ENCODE measurements at regions not wholly inside any gene's neighbourhood (a gene's known extent, or its start where the extent isn't known, plus 50 kb on each side); places are given as distances from the start of the nearest gene placed in this dataset.
"Not testable (repeated sequence)": the region's sequence is repeated elsewhere in the genome, so short reads cannot be mapped to it uniquely, and the experiment has no call there.

- DNase-seq (peak; percentile 14), ATAC-seq (no peak)
- intact Hi-C loops (cut with DNase I) = no loop called here
Observed at GRCh38 chr21:13937236-13937635, 273.5 kb downstream of the LIPI start.

DNA sequence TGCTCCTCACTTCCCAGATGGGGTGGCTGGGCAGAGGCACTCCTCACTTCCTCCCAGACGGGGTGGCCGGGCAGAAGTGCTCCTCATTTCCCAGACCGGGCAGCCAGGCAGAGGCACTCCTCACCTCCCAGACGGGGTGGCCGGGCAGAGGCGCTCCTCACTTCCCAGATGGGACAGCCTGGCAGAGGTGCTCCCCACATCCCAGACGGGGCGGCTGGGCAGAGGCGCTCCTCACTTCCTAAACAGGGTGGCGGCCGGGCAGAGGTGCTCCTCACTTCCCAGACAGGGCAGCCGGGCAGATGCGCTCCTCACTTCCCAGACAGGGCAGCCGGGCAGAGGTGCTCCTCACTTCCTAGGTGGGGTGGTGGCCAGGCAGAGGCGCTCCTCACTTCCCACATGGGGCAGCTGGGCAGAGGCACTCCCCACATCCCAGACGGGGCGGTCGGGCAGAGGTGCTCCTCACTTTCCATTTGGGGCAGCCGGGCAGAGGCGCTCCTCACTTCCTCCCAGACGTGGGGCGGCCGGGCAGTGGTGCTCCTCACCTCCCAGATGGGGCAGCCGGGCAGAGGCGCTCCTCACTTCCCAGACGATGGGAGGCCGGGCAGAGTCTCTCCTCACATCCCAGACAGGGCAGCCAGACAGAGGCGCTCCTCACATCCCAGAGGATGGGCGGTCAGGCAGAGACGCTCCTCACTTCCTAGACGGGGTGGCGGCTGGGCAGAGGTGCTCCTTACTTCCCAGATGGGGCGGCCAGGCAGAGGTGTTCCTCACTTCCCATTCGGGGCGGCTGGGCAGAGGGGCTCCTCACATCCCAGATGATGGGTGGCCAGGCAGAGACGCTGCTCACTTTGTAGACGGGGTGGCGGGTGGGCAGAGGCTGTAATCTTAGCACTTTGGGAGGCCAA lies 274.5 kb downstream of the LIPI start:
- peak; percentile 18 for DNase-seq
- ATAC-seq; intact Hi-C loops (cut with DNase I): not testable (repeated sequence)

- ATAC-seq; DNase-seq; intact Hi-C loops (cut with DNase I): not testable (repeated sequence)
Observed at GRCh38 chr21:13935396-13936032, 275.2 kb downstream of the LIPI start.

GRCh38 chr21:13934887-13935342 lies 275.8 kb downstream of the LIPI start:
- peak; percentile 11 for DNase-seq
- ATAC-seq; intact Hi-C loops (cut with DNase I): not testable (repeated sequence)

DNA sequence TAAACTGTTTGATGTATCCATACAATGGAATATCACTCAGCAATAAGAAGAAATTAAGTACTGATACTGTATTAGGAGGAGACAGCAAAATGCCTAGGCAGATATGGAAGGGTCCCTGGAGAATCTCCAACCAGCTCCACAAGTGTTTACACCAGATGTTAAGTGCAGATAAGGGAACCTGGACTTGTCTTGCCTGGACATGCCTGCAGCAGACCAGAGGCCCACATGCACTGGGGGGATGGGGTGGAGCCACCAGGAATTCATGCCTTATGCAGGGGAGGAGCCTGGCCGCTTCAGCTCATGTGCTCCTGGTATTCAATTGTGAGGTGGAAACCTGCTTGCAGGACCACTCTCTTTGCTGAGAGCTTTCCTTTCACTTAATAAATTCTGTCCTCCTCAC lies 287.6 kb downstream of the LIPI start:
- intact Hi-C loops (cut with DNase I); DNase-seq; ATAC-seq: not testable (repeated sequence)

GRCh38 chr21:13921455-13921854 lies 289.3 kb downstream of the LIPI start:
- intact Hi-C loops (cut with DNase I); DNase-seq; ATAC-seq: not testable (repeated sequence)

GRCh38 chr21:13907385-13907784 lies 297.8 kb downstream of the POTED start:
- DNase-seq; intact Hi-C loops (cut with DNase I); ATAC-seq: not testable (repeated sequence)

- ATAC-seq; intact Hi-C loops (cut with DNase I); DNase-seq: not testable (repeated sequence)
Observed at GRCh38 chr21:13896596-13897247, 287.1 kb downstream of the POTED start.

DNA sequence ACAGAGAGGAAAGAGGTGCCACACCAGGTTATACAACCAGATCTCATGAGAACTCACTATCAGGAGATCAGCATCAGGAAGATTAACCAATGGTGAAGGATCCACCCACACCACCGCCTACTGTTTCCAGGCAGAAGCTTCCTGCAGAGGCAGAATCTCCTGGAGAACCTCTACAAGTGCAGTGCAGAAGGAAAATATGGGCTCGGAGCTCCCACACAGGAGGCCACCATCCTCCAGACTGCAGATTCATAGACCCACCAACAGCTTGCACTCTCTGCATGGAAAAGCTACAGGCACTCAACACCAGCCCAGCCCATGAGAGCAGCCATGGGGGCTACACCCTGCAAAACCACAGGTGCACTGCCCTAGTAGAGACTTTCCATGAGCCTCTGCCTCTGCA lies 284.0 kb downstream of the POTED start:
- DNase-seq; ATAC-seq; intact Hi-C loops (cut with DNase I): not testable (repeated sequence)

DNA sequence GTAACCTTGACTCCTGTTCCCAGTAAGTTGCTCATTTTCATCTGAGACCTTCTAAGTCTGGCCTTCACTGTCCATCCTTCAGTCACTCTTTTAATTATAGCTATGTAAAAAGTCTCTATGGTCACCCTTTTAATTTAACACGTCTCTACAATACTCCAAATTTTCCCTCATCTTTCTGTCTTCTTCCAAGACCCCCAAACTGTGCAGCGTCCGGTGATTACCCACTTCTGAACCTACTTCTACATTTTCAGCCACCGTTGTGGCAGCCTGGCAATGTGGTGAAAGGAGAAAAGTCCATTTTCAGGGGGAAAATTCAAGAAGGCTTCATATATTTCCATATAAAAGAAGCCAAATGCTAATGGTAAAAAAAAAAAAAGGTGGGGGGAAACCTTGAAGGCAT lies 283.4 kb downstream of the POTED start:
- ATAC-seq; DNase-seq; intact Hi-C loops (cut with DNase I): not testable (repeated sequence)

DNA sequence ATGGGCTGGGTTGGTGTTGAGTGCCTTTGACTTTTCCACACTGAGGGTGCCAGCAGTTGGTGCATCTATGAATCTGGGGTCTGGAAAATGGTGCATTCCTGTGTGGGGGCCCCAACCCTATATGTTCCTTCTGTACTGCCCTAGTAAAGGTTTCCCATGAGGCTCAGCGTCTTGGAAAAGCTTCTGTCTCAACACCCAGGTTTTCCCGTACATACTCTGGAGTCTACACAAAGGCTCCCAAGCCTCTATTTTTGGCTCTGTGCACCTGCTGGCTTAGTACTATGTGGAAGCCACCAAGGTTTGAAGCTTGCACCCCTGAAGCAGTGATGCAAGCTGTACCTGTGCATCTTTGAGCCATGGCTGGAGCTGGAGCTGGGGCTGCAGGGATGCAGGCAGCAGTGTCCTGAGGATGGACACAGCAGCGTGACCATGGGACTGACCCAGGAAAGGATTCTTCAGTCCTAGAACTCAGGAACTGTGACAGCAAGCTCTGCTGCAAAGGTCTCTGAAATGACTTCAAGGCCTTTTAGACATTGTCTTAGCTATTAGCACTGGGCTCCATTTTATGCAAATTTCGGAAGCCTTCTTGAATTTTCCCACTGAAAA lies 282.7 kb downstream of the POTED start:
- ATAC-seq; DNase-seq; intact Hi-C loops (cut with DNase I): not testable (repeated sequence)

DNA sequence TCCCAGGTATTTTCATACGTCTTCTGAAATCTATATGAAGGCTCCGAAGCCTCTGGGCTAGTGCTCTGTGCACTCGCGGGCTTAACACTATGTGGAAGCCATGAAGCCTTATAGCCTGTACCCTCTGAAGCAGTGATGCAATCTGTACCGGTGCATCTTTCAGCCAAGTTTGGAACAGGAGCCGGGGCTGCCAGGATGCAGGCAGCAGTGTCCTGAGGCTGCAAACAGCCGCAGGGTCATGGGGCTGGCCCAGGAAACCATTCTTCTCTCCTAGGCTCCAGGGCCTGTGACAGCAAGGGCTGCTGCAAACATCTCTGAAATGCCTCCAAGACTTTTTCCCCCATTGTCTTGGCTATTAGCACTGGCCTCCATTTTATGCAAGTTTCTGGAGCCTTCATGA lies 279.6 kb downstream of the POTED start:
- ATAC-seq; DNase-seq; intact Hi-C loops (cut with DNase I): not testable (repeated sequence)

DNA sequence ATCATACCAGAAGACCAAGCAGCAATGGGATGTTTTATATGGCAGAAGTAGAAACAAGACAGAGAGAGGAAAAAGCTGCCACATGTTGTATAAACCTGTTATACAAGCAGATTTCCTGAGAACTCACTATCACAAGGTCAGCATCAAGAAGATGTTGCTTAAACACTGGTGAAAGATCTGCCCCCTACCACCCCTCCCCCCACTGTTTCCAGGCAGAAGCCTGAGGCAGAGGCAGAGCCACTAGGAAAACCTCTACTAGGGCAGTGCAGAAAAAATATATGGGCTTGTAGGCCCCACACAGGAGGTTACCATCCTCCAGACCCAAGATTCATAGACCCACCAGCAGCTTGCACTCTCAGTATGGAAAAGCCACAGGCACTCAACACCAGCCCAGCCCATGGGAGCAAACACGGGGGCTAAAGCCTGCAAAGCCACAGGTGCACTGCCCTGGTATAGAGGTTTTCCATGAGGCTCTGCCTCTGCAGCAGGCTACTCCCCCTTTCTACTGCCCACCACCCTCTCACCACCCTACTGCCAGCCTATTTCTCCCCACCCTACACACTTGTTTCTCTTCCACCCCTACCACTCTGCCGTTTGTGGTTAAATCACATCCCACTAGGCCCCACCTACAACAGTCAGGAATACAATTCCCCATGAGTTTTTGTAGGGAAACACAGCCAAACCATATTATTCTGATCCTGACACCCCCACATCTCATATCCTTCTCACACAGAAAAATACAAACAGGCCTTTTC lies 274.2 kb downstream of the POTED start:
- ATAC-seq; intact Hi-C loops (cut with DNase I); DNase-seq: not testable (repeated sequence)

DNA sequence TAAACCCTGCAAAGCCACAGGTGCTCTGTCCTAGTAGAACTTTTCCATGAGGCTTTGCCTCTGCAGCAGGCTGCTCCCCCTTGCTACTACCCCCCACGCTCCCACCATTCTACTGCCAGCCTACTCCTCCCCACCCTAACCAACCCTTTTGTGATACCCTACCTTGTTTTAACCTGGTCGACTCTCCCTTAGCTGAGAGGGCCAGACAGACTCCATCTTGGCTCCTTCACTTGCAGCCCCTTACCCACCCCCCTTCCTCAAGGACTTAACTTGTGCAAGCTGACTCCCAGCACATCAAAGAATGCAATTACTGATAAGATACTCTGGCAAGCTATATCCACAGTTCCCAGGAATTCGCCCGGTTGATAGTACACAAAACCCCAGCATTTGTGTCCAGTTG lies 267.9 kb downstream of the POTED start:
- intact Hi-C loops (cut with DNase I); ATAC-seq; DNase-seq: not testable (repeated sequence)

GRCh38 chr21:13876999-13877398 lies 267.4 kb downstream of the POTED start:
- DNase-seq; ATAC-seq; intact Hi-C loops (cut with DNase I): not testable (repeated sequence)

DNA sequence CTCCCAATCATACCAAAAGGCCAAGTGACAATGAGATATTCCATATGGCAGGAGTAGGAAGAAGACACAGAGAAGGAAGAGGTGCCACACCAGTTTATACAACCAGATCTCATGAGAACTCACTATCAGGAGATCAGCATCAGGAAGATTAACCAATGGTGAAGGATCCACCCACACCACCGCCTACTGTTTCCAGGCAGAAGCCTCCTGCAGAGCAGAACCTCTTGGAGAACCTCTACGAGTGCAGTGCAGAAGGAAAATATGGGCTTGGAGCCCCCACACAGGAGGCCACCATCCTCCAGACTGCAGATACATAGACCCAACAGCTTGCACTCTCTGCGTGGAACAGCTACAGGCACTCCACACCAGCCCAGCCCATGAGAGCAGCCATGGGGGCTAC lies 264.4 kb downstream of the POTED start:
- ATAC-seq; intact Hi-C loops (cut with DNase I); DNase-seq: not testable (repeated sequence)

- ATAC-seq (no peak), DNase-seq (no peak)
- intact Hi-C loops (cut with DNase I) = no loop called here
Observed at GRCh38 chr21:13854638-13855037, 245.1 kb downstream of the POTED start.

DNA sequence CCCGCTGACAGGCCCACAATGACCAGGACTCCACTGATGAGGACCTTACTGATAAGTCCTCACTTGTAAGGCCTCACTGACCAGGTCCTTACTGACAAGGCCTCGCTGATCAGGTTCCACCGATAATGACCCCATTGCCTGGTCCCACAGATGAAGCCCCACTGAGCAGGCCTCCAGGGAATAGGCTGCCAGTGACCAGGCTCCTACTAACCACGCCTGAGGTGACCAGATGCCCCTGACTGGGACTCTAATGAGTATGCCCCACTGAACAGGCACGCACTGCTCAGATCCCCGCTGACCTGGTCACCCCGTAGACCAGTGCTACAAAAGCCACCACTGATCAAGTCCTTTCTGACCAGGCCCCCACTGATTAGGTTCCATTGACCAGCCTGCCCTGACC lies 241.2 kb downstream of the POTED start:
- intact Hi-C loops (cut with DNase I); ATAC-seq; DNase-seq: not testable (repeated sequence)

Data from left cardiac atrium (tissue), 4 donors.